Adrenal gland (tissue), 5 donors: ENCODE measurements at regions not wholly inside any gene's neighbourhood (a gene's known extent, or its start where the extent isn't known, plus 50 kb on each side); places are given as distances from the start of the nearest gene placed in this dataset.

Source experiments
- CTCF ChIP-seq, 6 experiments: fragments of 450-650 bp in 4 of 6; fragments of 200-600 bp in 2 of 6; sonication (generic) in 1 of 6; IDR thresholded peaks; 1 replicate in 5 of 6; 2 replicates in 1 of 6; pipeline versions ENCODE4 v1.5.1 to v1.8.0; 2016 to 2021; ENCODE audit warnings: antibody characterized with exemption in 6 of 6, mild to moderate bottlenecking in 2 of 6, moderate library complexity in 1 of 6
- POLR2A ChIP-seq, 2 donors: fragments of 450-650 bp; IDR thresholded peaks; one replicate each; pipeline ENCODE4 v1.6.1; 2017; ENCODE audit warnings: antibody characterized with exemption in 2 of 2, mild to moderate bottlenecking in 2 of 2, moderate library complexity in 1 of 2
- donor health status: DM: no; HTN: no; CAD: no.

GRCh38 chr6:112603726-112604125, 256.6 kb downstream of the RFPL4B start:
- no peak for TF ChIP-seq CTCF (IDR thresholded peaks at IDR 0.05)
- TF ChIP-seq POLR2A (IDR thresholded peaks at IDR 0.05): no peak
